Adipocyte (in vitro differentiated cells): ENCODE measurements at regions not wholly inside any gene's neighbourhood (a gene's known extent, or its start where the extent isn't known, plus 50 kb on each side); places are given as distances from the start of the nearest gene placed in this dataset.
A peak's percentile ranks its signal among the peaks of the same experiment; 100 is the strongest.

Experiments
- DNase-seq: peaks from one replicate; pipeline ENCODE4 v3.0.0-alpha.2; 2015; ENCODE audit warnings: low read depth
- H3K27me3 ChIP-seq: replicated peaks from 2 replicates; pipeline ENCODE4 v1.7.0; 2013; ENCODE audit warnings: mild to moderate bottlenecking, low read length, moderate library complexity; ENCODE audit not compliant: control insufficient read depth, insufficient read depth
- H3K36me3 ChIP-seq: 2 replicates; pipeline ENCODE4 v1.7.0; 2013; ENCODE audit warnings: low read length, mild to moderate bottlenecking, moderate library complexity; ENCODE audit not compliant: control insufficient read depth, insufficient read depth, severe bottlenecking
- H3K4me1 ChIP-seq: 2 replicates; pipeline ENCODE4 v1.7.0; 2013; ENCODE audit warnings: mild to moderate bottlenecking, low read length, moderate library complexity; ENCODE audit not compliant: control insufficient read depth, insufficient read depth
- H3K4me3 ChIP-seq: 2 replicates; pipeline ENCODE4 v1.7.0; 2013; ENCODE audit warnings: mild to moderate bottlenecking, low read length, moderate library complexity
- H3K9ac ChIP-seq: 2 replicates; pipeline ENCODE4 v1.7.0; 2013; ENCODE audit warnings: mild to moderate bottlenecking, low read length, moderate library complexity
- H3K9me3 ChIP-seq: 2 replicates; pipeline ENCODE4 v1.7.0; 2013; ENCODE audit warnings: mild to moderate bottlenecking, low read length, moderate library complexity; ENCODE audit not compliant: control insufficient read depth

- H3K9ac ChIP-seq = no peak overlapping the region
- no peaks in the 10 kb centered on the region for H3K27me3 ChIP-seq
- no peaks in the 10 kb centered on the region for H3K36me3 ChIP-seq
- H3K4me3 ChIP-seq = no peak overlapping the region
- H3K4me1 ChIP-seq = no peaks in the 10 kb centered on the region
- H3K9me3 ChIP-seq = no peaks in the 10 kb centered on the region
- DNase-seq = no peak
Observed at GRCh38 chr16:35221482-35222185, 1762.2 kb downstream of the TP53TG3F start.

- no peak for DNase-seq
- H3K4me3 ChIP-seq = no peak overlapping the region
- no peaks in the 10 kb centered on the region for H3K36me3 ChIP-seq
- no peaks in the 10 kb centered on the region for H3K4me1 ChIP-seq
- H3K9me3 ChIP-seq = no peaks in the 10 kb centered on the region
- H3K9ac ChIP-seq = no peak overlapping the region
- no peaks in the 10 kb centered on the region for H3K27me3 ChIP-seq
Observed at GRCh38 chr16:35234679-35235078, 1775.3 kb downstream of the TP53TG3F start.

- H3K36me3 ChIP-seq = no peaks in the 10 kb centered on the region
- H3K27me3 ChIP-seq = no peaks in the 10 kb centered on the region
- no peaks in the 10 kb centered on the region for H3K9me3 ChIP-seq
- DNase-seq = no peak
- no peaks in the 10 kb centered on the region for H3K4me1 ChIP-seq
- H3K4me3 ChIP-seq = no peak overlapping the region
- no peak overlapping the region for H3K9ac ChIP-seq
Observed at GRCh38 chr16:35239561-35239960, 1780.1 kb downstream of the TP53TG3F start.

- H3K9me3 ChIP-seq = no peaks in the 10 kb centered on the region
- H3K9ac ChIP-seq = no peak overlapping the region
- no peak for DNase-seq
- no peak overlapping the region for H3K4me3 ChIP-seq
- H3K27me3 ChIP-seq = no peaks in the 10 kb centered on the region
- no peaks in the 10 kb centered on the region for H3K4me1 ChIP-seq
- H3K36me3 ChIP-seq = no peaks in the 10 kb centered on the region
Observed at GRCh38 chr16:35249051-35249450, 1789.6 kb downstream of the TP53TG3F start.

- Histone ChIP-seq H3K9me3 (no peaks in the 10 kb centered on the region), H3K4me3 (no peak overlapping the region), H3K9ac (no peak overlapping the region), H3K36me3 (no peaks in the 10 kb centered on the region), H3K27me3 (no peaks in the 10 kb centered on the region), H3K4me1 (no peaks in the 10 kb centered on the region)
- DNase-seq = peak; percentile 7
Observed at GRCh38 chr16:35252356-35252936, 1793.0 kb downstream of the TP53TG3F start.

- Histone ChIP-seq H3K9ac (no peak overlapping the region), H3K27me3 (no peaks in the 10 kb centered on the region), H3K4me3 (no peak overlapping the region), H3K4me1 (no peaks in the 10 kb centered on the region), H3K9me3 (no peaks in the 10 kb centered on the region), H3K36me3 (no peaks in the 10 kb centered on the region)
- DNase-seq = no peak
Observed at GRCh38 chr16:35255186-35255803, 1795.9 kb downstream of the TP53TG3F start.

GRCh38 chr16:35255816-35256215 lies 1796.4 kb downstream of the TP53TG3F start:
- Histone ChIP-seq H3K4me1 (no peaks in the 10 kb centered on the region), H3K36me3 (no peaks in the 10 kb centered on the region), H3K9me3 (no peaks in the 10 kb centered on the region), H3K27me3 (no peaks in the 10 kb centered on the region), H3K4me3 (no peak overlapping the region), H3K9ac (no peak overlapping the region)
- DNase-seq = no peak

GRCh38 chr16:35258381-35258780 lies 1799.0 kb downstream of the TP53TG3F start:
- Histone ChIP-seq H3K4me1 (no peaks in the 10 kb centered on the region), H3K27me3 (no peaks in the 10 kb centered on the region), H3K9ac (no peak overlapping the region), H3K36me3 (no peaks in the 10 kb centered on the region), H3K4me3 (no peak overlapping the region), H3K9me3 (no peaks in the 10 kb centered on the region)
- DNase-seq = no peak

- Histone ChIP-seq H3K9ac (no peak overlapping the region), H3K36me3 (no peaks in the 10 kb centered on the region), H3K4me3 (no peak overlapping the region), H3K27me3 (no peaks in the 10 kb centered on the region), H3K4me1 (peaks cover 9% of the 10 kb centered on the region), H3K9me3 (no peaks in the 10 kb centered on the region)
- DNase-seq = no peak
Observed at GRCh38 chr16:35295856-35296255, 1836.4 kb downstream of the TP53TG3F start.

- Histone ChIP-seq H3K27me3 (no peaks in the 10 kb centered on the region), H3K9me3 (no peaks in the 10 kb centered on the region), H3K4me3 (no peak overlapping the region), H3K9ac (no peak overlapping the region), H3K36me3 (no peaks in the 10 kb centered on the region), H3K4me1 (peaks cover 9% of the 10 kb centered on the region)
- DNase-seq = no peak
Observed at GRCh38 chr16:35296962-35297653, 1837.7 kb downstream of the TP53TG3F start.

- Histone ChIP-seq H3K36me3 (no peaks in the 10 kb centered on the region), H3K4me3 (no peak overlapping the region), H3K9me3 (no peaks in the 10 kb centered on the region), H3K27me3 (no peaks in the 10 kb centered on the region), H3K9ac (no peak overlapping the region), H3K4me1 (peaks cover 9% of the 10 kb centered on the region)
- no peak for DNase-seq
Observed at GRCh38 chr16:35298460-35299243, 1839.2 kb downstream of the TP53TG3F start.
